ENCODE measurements at regions not wholly inside any gene's neighbourhood (a gene's known extent, or its start where the extent isn't known, plus 50 kb on each side); places are given as distances from the start of the nearest gene placed in this dataset.

DNA sequence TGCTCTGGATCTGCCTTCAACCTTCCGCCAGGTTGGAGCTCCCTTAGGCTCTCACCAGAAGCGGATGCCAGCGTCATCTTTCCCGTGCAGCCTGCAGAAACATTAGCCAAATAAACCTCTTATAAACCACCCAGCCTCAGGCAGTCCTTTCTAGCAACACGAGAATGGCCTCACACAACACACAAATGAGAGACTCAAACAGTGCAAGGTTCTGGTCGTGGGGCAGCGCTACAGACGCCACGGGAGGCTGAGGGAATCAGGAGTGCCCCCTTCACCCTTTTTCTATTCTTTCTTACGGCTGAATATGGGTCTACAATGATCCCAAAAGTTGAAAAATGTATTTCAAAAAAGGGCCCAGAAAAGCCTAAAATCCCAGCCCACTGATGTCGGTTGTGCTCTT, 96.4 kb downstream of the FOXL3 start:
- DNase-seq (ENCODE audit: low read depth in 2 of 2): no peak

DNA sequence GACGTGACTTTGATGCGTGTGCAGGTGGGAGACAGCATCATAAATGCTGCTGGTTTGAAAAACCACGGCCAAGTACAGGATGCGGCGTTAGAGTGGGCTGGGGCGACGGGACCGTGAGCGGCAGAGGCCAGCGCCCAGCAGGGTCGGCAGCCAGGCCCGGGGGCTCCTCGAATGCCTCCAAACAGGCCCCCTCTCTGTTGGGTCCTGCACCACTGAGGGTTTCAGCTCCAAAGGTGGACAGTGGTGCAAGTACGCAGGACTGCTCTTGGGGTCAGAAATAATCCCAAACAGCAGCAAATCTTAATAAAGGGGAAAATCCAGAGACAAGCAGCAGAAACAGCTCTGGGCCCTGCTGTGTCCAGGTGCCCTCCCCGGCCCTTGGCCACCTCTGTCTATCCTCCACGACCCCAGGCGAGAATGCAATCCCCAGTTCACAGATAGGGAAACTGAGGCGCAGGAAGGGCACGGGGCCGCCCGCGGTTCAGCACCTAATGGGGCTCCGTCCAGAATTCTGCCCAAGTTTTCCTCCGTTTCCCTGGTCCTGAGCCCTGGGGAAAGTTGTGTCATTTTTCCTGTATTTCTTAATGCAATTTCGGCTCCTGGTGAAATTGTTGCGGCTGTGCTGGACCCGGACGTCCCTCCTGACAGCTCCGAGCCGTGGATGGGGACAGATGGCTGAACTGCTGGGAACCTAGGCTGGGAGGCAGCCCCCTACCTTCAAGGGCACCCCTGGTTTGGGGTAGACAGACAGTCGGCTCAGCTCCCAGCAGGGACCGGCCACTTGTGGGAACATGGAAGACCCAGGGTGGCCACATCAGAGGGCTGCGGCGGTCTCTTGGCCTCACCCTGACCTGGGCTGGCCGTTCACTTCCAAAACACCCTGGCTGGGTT, 97.4 kb downstream of the FOXL3 start:
- no peak for DNase-seq (ENCODE audit: low read depth in 2 of 2)

DNA sequence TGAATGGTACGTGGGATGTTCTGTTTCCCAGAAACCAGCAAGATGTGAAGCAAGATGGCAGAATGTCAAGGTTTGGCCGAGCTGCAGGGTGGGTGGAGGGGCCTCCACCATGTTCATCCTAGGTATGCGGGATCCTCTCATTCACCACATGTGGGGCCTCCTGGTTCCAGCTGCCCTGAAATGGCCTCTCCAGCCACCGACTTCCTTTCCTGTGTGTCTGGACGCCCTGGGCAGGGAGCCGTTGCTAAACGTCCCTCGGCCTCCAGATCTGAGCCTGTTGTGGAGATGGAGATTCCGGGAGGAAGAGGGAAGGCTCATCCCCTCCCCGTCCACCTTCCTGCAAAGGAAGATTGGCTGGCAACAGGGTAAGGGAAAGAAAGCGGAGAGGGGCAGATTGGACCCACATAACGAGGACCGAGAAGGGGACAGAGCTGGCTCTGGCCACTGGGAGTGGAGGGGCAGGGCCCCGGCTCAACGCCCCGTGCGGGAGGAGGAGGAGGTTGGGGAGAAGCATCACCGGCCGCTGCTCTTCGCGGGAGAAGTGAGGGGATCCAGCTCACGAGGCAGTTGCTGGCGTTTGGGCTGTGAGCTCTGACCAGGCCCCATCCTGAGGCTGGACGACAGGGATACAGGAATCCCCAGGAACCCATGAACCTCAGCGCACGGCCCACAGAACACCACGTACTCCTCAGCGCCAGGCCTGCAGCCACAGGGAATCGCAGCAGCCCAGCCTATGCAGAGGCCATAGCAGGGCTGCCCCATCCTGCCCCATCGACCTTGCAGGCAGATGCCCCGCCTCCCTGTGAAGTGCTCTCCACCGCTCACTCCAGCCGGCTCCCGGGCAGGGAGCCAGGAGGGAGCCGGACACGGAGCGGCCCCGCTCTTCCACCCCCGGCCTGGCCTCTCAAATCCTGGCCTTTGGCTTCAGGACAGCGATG, 98.3 kb downstream of the FOXL3 start:
- no peak for DNase-seq (ENCODE audit: low read depth in 2 of 2)

DNA sequence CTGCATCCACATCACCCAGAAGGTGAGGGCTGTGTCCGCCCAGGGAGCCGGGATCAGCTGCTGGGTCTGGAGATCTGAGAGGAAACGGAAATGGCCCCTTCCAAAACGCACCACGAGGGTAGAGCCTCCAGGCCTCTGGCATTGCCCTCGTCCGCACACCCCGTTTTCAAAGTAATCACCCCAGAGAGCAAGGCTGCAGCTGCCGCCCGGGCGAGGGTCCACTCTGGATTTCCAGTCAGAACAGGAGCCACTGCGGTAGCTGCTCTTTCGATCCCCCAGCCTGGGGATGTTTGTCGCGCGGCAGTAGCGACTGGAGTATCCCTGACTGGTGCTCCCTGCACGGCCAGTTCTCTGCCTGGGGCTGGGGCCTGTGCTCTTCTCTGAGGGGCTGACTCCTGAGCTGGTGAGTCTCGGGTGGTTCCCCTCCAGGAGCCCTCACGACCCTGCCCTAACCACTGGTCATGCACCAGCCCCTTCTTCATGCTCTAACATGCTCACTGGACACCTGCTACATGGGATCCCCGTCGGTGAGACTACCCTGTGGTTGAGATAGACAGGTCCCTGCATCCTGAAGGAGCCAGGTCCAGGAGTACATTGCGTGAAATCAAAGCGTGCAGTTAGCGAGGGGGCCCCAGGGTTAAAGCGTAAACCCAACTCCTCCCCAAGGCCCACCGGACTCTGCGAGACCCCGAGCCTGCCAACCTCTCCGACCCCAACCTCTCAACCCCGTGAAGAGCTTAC, 99.2 kb downstream of the FOXL3 start:
- DNase-seq (ENCODE audit: low read depth in 2 of 2): no peak

DNA sequence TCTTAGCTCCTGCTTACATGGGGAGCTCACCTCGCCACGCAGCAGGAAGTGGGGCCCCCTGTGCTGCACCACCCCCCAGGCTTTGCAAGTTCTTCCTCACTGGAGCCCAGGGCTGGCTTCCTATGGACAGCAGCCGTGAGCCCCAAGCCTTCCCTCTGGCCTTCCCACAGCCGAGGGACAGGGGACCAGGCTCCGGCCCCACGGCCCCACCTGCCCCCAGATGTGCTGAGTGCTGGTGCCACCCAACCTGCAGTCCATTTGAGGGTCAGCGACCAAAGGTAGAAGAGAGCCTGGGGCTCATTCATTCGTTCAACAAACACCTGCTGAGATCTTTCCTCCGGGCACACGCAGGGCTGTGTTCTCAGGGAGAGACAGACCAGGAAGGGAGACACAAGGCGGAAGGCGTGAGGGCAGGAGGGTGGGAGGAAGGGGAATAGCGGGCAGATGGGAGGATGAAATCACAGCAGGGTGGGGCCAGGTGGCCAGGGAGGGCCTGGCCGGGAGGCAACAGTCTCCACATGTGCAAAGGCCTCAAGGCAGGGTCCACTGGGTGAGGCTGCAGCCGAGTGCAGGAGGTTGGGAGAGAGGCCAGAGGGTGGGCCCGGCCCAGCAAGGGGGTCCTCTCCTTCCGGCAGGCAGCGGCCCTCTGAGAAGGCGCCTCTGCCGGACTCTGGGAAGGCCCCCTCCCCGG, 100.1 kb downstream of the FOXL3 start:
- DNase-seq (ENCODE audit: low read depth in 2 of 2): no peak

DNA sequence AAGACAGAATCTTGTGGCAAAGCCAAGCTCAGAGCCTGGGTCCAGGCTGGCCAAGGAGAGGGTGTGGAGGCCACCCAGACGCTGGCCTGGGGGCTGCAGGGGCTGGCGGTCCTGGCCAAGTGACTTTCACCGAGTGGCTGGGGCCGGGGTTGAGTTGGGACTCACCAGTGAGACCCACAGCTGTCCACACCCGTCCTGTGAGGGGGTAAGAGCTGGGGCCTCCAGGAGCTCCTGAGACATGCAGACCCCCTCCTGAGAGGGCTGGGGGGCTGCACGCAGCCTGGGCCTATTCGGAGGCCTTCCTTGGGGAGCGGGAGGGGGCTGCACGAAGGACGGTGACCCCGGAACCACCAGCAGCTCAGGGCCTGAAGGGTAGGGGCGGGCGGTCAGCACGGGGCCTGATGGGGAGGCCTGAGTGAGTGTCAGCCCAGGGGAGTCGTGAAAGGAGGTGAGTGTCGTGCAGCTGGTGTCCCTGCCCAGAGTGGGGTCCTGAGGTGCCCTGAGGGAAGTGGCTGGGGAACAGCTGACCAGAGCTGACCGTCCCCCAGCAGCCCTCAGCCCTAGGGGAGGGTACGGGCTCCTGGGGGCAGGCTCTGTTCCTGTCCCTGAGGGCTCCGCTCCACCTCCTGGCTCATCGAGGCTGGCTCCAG, 100.9 kb downstream of the FOXL3 start:
- DNase-seq (ENCODE audit: low read depth in 2 of 2): no peak

DNA sequence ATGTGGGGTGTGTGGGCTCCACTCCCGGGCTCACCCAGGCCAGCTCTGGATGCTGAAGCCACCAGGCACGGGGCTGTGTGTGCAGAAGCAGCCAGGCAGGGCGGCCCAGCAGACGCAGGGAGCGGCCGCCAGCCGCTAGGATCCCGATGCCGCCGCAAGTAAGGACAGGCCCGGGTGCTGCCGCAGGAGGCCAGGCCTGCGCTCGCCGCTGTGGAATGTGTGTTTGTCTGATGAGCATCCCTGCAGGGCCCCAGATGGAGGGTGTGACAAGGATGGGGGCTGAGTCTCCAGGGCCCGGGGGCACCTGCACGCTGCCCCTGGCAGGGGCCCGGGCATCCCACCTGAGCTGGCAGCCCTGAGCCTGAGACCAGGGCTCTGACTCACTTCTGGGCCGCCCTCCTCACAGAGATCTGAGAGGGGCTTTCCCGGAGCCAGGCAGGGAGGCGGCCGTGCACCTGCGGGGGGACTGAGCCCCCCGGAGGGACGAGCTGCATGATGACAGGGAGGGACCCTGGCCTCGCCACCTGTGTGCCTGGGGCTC, 101.5 kb downstream of the FOXL3 start:
- DNase-seq (ENCODE audit: low read depth in 2 of 2): no peak

DNA sequence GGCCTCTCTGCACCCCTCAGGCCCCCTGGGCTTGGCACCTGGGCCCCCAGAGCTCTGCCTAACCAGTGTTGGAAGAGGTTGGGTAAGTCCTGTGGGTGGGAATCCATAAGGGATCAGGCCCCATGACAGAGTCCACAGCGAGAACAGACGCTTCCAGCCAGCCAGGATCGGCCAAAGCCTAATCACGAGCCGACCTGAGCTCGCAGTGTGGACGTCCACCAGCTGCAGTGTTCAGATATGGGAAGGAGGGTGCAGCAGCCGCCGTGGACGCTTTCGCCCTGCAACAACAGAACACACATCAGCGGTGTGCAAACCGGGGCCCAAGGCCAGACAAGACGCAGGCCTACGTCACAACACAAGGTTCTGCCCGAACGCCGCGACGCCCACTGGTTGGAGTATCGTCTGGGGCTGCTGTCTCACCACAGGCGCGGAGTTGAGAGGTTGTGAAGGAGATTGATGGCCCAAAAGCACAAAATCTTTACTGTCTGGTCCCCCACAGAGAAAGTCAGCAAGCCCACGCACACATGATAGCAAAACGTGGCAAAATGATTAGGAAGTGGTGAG, 102.1 kb downstream of the FOXL3 start:
- DNase-seq (ENCODE audit: low read depth in 2 of 2): no peak

DNA sequence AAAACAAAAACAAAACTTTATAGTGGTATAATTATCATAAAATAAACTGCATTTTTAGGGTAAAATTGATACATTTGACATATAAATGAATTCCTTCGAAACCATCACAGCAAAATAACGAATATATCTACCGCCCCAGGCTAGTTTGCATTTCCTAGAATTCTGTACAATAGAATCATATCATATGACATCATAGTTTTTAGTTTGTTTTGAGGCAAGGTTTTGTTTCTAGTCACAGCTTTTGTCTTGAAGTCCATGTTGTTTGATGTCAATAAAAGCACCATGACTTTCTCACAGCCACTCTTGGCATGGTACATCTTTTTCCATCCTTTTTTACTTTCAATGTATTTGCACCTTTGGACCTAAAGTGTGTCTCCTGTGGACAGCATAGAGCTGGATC, 102.9 kb downstream of the FOXL3 start:
- no peak for DNase-seq (ENCODE audit: low read depth in 2 of 2)

DNA sequence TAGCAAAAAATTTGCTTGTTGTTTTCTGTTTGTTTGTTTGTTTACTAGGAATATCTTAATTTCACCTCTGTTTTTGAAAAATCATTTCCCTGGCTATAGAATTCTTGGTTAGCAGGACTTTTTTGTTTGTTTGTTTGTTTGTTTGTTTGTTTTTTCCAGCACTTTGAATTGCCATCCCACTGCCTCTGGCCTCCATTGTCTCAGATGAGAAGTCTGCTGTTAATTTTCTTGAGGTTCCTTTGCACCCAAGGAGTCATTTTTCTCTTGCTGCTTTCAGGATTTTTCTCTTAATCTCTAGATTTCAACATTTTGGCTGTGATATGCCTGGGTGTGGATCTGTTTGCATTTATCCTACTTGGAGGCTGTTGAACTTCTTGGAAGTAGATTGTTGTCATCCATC, 105.7 kb downstream of the FOXL3 start:
- DNase-seq (ENCODE audit: low read depth in 2 of 2): no peak

DNA sequence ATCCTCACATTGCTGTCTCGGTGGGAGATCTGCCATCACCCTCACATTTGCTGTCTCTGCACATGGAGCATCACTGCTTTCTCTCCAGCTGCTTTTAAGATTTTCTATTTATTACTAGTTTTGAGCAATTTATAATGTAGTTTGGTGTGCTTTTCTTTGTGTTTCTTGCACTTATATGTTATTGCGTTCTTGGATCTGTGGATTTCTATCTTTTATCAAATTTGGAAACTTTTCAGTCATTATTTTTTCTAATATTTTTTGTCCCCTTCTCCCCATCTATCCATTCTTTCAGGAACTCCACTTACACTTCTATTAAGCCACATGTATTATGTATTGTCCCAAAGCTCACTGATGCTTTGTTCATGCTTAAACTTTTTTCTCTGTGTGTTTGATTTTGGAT, 108.9 kb downstream of the FOXL3 start:
- DNase-seq (ENCODE audit: low read depth in 2 of 2): no peak

DNA sequence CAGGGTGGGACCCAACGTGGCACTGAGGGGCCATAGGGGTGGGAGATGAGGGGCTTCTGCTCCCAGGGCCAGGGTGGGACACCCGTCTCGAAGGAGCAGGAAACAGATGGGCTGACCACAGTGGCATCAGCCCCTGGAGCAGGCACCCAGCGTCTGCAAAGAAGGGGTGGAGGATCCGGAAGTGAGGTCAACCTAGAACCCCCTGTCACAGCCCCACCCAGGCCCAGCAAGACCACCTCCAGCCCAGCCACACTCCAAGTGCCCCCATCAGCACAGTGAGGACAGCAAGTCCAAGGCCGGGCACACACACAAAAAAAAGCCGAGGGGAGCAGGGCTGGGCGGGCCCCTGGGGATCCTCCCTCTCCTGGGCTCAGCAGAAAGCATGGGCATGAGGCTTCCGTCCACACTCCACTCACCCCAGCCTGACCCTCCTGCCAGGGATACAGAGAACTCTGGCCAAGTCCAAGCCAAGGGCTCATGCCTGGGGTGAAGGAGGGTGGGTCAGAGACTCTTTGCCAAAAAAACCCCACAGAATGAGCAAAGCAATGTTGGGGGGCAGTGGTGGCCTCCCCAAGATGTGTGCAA, 111.0 kb downstream of the FOXL3 start:
- no peak for DNase-seq (ENCODE audit: low read depth in 2 of 2)

DNA sequence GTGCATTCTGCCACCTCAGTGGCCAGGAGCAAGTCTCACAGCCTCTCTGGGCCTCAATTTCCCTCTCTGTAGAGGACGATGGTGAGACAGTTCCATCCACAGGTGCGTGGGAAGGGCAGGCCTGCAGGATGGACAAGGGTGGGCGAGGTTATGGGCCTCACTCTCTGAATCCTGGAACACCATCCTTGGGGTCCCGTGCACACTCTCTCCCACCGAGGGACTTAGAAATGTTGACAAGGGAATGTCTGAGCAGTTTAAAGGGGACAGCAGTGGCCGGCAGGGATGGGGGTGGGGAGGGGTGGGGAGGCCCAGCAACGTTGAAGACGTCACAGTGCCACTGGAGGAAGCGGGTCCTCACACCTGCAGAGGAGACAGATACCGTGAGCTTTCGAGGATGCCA, 111.5 kb downstream of the FOXL3 start:
- DNase-seq (ENCODE audit: low read depth in 2 of 2): no peak

DNA sequence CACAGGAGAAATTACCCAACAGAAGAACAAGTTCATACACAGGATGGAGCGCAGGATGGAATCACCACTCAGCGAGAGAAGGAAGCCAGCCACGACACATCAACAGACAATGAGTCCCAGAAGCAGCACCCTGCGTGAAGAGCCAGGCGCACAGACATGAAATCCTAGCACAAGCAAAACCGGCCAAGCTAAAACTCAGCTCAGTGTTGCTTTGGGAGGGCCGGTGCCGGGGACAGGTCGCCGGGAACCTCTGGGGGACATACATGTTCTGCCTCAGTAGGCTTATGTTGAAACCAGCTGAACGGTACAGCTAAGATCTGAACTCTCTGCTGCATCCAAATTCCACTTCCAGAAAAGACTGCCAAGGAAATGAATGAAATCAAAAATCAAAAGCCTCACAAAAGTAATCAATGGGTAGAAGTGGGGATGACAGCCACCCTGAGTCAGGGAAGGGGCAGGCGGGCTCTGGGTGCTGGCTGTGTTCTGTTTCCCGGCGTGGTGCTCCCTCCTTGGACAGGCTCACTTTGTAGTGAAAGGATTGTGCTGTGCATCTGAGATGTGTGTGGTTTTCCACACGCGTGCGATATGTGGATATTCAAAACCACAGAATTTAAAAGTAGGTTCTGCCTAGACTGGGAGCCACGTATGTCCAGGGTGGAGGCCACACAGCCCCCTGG, 114.7 kb downstream of the PDGFA start:
- DNase-seq (ENCODE audit: low read depth in 2 of 2): no peak

DNA sequence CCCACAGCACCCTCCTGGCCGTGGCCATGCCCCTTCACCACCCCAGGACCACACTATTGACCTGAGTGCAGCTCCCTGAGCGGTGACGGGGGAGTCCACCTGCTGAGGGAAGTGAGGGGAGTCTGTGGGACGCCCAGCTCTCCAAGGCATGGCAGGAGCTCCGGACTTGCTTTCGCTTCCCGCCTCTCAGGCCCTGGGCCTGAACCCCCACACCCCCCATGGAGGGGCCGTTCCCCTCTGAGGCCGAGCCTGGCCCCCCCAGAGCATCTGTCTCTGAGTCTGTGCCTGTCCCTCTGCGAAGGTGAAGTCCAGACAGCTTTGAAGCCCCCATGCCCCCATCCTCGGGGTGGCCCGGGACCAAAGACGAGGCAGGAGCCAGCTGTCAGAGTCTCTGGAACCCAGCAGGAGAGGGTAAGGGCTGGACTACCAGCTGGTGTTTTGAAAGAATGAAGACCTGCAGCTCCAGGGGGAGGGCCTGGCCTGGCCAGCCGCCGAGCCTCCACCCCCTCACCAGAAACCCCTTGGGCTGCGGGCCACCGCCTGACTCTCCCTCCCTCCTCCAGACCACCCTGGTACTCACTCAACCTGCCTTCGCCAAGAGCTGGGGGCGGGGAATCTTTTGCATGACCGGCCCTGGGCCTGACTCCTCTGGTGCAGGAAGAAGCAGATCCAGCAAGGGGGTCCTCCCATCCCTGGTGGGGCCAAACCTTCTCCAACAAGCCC, 114.0 kb downstream of the PDGFA start:
- no peak for DNase-seq (ENCODE audit: low read depth in 2 of 2)

DNA sequence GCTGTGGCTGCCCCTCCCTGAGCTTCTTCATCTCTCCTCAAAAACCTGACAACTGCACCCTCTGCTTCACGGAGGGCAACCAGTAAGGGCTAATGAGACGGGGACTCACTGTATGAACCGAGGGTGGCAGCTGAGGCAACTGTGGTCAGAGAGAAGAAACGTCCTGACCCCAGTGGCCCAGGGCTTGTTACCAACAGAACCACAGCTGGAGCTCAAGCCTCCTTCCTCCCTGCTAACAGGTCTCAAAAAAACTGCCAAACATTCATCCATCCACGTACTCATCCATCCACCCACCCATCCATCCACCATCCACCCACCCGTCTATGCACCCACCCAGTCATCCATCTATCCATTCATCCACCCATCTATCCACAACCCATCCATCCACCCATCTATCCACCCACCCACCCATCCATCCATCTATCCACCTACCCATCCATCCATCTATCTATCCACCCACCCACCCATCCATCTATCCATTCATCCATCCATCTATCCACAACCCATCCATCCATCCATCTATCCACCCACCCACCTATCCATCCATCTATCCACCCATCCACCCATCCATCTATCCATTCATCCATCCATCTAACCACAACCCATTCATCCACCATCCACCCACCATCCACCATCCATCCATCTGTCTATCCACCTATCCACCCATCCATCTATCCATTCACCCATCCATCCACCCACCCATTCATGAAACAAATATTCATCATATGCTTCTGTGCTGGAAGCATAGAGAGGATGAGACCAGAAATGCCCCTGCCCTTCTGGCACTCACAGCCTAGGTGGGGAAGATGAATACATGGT, 111.7 kb downstream of the PDGFA start:
- no peak for DNase-seq (ENCODE audit: low read depth in 2 of 2)

DNA sequence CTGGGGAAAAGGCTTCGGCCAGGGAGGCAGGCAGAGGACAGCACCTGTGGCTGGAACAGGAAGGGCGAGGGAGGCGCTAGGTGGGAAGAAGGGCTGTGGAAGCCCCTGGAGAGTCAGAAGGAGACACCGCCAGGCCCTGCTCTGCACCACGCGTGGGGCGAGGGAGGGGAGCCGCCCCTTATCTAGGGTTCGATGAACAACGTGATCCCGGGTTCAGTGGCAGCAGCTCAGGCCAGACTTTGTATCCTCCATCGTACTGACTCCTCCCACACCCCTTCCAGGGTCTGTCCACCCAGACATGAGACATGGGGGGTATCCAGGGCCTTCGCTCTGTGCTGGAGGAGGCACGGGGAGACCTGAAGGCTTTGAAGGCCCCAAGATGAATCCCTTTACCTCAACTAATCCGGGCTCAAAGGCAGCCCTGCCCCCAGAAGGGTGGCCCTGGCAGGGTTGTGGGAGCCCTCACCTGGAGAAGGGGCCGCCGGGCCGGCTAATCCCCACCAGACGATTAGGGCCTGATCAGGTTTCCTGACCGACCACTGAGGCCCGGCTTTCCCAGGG, 110.8 kb downstream of the PDGFA start:
- no peak for DNase-seq (ENCODE audit: low read depth in 2 of 2)

All from stimulated activated CD8-positive, alpha-beta memory T cell treated with anti-CD3 and anti-CD28 coated beads, Interleukin-2, amount 100 ng/mL, for 48 hours (primary cell).